Neural cell (in vitro differentiated cells): ENCODE measurements at regions not wholly inside any gene's neighbourhood (a gene's known extent, or its start where the extent isn't known, plus 50 kb on each side); places are given as distances from the start of the nearest gene placed in this dataset.

ENCODE experiments used
- MXI1 ChIP-seq: fragments of 450-650 bp; conservative IDR thresholded peaks from 2 replicates; pipeline ENCODE4 v1.6.1; 2014; ENCODE audit warnings: antibody characterized with exemption, mild to moderate bottlenecking; ENCODE audit not compliant: poor library complexity, severe bottlenecking
- POLR2AphosphoS5 ChIP-seq: IDR thresholded peaks from 2 replicates; pipeline ENCODE4 v1.6.1; 2012
- RAD21 ChIP-seq: fragments of 450-650 bp; conservative IDR thresholded peaks from 2 replicates; pipeline ENCODE4 v1.6.1; 2014; ENCODE audit warnings: antibody characterized with exemption, mild to moderate bottlenecking, moderate library complexity
- TAF1 ChIP-seq: IDR thresholded peaks from 2 replicates; pipeline ENCODE4 v1.6.1; 2012; ENCODE audit warnings: low read depth
- TF ChIP-seq, protein P1 (sequence below): fragments of 450-650 bp; IDR thresholded peaks from 2 replicates; pipeline ENCODE4 v1.5.1; 2014; ENCODE audit warnings: antibody characterized with exemption, mild to moderate bottlenecking, moderate library complexity; ENCODE audit not compliant: poor library complexity, severe bottlenecking
- TF ChIP-seq, protein P2 (sequence below): IDR thresholded peaks from 2 replicates; pipeline ENCODE4 v1.6.1; 2012; ENCODE audit warnings: borderline replicate concordance

DNA sequence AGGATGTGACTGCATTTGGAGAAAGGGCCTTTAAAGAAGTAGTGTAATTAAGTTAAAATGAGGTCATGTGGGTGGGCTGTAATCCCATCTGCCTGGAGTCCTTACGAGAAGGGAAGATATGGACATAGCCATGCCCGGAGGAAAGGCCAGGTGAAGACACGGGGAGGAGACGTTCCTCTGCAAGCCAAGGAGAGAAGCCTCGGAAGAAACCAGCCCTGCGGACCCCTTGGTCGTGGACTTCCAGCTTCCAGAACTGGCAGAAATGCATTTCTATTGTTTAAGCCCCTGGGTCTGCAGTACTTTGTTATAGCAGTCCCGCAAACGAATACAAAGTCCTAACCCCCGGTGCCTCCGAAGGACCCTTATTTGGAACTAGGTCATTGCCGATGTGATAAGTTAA is 87.6 kb upstream of the TAF1B start:
- TF ChIP-seq POLR2AphosphoS5, result no peak
- TF ChIP-seq, protein P1, sequence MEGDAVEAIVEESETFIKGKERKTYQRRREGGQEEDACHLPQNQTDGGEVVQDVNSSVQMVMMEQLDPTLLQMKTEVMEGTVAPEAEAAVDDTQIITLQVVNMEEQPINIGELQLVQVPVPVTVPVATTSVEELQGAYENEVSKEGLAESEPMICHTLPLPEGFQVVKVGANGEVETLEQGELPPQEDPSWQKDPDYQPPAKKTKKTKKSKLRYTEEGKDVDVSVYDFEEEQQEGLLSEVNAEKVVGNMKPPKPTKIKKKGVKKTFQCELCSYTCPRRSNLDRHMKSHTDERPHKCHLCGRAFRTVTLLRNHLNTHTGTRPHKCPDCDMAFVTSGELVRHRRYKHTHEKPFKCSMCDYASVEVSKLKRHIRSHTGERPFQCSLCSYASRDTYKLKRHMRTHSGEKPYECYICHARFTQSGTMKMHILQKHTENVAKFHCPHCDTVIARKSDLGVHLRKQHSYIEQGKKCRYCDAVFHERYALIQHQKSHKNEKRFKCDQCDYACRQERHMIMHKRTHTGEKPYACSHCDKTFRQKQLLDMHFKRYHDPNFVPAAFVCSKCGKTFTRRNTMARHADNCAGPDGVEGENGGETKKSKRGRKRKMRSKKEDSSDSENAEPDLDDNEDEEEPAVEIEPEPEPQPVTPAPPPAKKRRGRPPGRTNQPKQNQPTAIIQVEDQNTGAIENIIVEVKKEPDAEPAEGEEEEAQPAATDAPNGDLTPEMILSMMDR, result no peak
- TF ChIP-seq MXI1, result no peak
- TF ChIP-seq, protein P2, sequence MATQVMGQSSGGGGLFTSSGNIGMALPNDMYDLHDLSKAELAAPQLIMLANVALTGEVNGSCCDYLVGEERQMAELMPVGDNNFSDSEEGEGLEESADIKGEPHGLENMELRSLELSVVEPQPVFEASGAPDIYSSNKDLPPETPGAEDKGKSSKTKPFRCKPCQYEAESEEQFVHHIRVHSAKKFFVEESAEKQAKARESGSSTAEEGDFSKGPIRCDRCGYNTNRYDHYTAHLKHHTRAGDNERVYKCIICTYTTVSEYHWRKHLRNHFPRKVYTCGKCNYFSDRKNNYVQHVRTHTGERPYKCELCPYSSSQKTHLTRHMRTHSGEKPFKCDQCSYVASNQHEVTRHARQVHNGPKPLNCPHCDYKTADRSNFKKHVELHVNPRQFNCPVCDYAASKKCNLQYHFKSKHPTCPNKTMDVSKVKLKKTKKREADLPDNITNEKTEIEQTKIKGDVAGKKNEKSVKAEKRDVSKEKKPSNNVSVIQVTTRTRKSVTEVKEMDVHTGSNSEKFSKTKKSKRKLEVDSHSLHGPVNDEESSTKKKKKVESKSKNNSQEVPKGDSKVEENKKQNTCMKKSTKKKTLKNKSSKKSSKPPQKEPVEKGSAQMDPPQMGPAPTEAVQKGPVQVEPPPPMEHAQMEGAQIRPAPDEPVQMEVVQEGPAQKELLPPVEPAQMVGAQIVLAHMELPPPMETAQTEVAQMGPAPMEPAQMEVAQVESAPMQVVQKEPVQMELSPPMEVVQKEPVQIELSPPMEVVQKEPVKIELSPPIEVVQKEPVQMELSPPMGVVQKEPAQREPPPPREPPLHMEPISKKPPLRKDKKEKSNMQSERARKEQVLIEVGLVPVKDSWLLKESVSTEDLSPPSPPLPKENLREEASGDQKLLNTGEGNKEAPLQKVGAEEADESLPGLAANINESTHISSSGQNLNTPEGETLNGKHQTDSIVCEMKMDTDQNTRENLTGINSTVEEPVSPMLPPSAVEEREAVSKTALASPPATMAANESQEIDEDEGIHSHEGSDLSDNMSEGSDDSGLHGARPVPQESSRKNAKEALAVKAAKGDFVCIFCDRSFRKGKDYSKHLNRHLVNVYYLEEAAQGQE, result no peak
- TF ChIP-seq RAD21, result no peak
- no peak for TF ChIP-seq TAF1
